ENCODE measurements at regions not wholly inside any gene's neighbourhood (a gene's known extent, or its start where the extent isn't known, plus 50 kb on each side); places are given as distances from the start of the nearest gene placed in this dataset.
"Not testable (repeated sequence)": the region's sequence is repeated elsewhere in the genome, so short reads cannot be mapped to it uniquely, and the experiment has no call there.

- TF ChIP-seq POLR2AphosphoS5, CTCF (IDR thresholded peaks at IDR 0.05): not testable (repeated sequence)
Observed at GRCh38 chr2:126293962-126294361, 362.0 kb upstream of the GYPC start.
